A673 (cell line): ENCODE measurements at regions not wholly inside any gene's neighbourhood (a gene's known extent, or its start where the extent isn't known, plus 50 kb on each side); places are given as distances from the start of the nearest gene placed in this dataset.

Experiments used
- BruUV-seq: library from RNA; stranded (reverse); fragments of 400-500 nt; replicated peaks from 2 replicates; lab custom pipeline; 2021; lab: Mats Ljungman, UMichigan
- CTCF ChIA-PET: fragments of 300-600 bp; sonication (Branson Sonifier 250); formaldehyde crosslinking; loops from one replicate; lab custom pipeline; 2022; ENCODE audit warnings: antibody characterized with exemption; lab: Charles Lee
- POLR2A ChIA-PET: fragments of 300-600 bp; sonication (Branson Sonifier 250); formaldehyde crosslinking; loops from one replicate; lab custom pipeline; 2022; ENCODE audit warnings: antibody characterized with exemption; ENCODE audit not compliant: low non-redundant PET; lab: Charles Lee
- DNase-seq: peaks from one replicate; pipeline ENCODE4 v3.0.0-alpha.2; 2015; ENCODE audit warnings: low spot score
- H3K27ac ChIP-seq: fragments of 200-600 bp; sonication (generic); 2 replicates; pipeline ENCODE4 v1.5.1; 2016; ENCODE audit warnings: mixed run types, low read depth, mild to moderate bottlenecking, mixed read lengths, antibody characterized with exemption, low read length; ENCODE audit not compliant: poor library complexity, severe bottlenecking
- H3K27me3 ChIP-seq: fragments of 200-600 bp; sonication (generic); replicated peaks from 2 replicates; pipeline ENCODE4 v1.6.1; 2017; ENCODE audit warnings: mixed run types, low read depth, mild to moderate bottlenecking, mixed read lengths, antibody characterized with exemption, low read length; ENCODE audit not compliant: insufficient read depth, poor library complexity
- H3K36me3 ChIP-seq: fragments of 200-600 bp; sonication (generic); 2 replicates; pipeline ENCODE4 v1.6.1; 2016; ENCODE audit warnings: mixed run types, mild to moderate bottlenecking, mixed read lengths, antibody characterized with exemption, low read length; ENCODE audit not compliant: insufficient read depth, poor library complexity, severe bottlenecking
- H3K4me1 ChIP-seq: fragments of 200-600 bp; sonication (generic); 2 replicates; pipeline ENCODE4 v1.6.1; 2017; ENCODE audit warnings: mixed run types, mild to moderate bottlenecking, mixed read lengths, antibody characterized with exemption, low read length; ENCODE audit not compliant: insufficient read depth, poor library complexity, severe bottlenecking
- H3K4me3 ChIP-seq: fragments of 200-600 bp; sonication (generic); 2 replicates; pipeline ENCODE4 v1.5.1; 2016; ENCODE audit warnings: low read depth, mixed run types, mild to moderate bottlenecking, mixed read lengths, low read length; ENCODE audit not compliant: poor library complexity, severe bottlenecking
- H3K9me3 ChIP-seq: fragments of 200-600 bp; sonication (generic); 2 replicates; pipeline ENCODE4 v1.6.1; 2016; ENCODE audit warnings: mixed run types, low read depth, mild to moderate bottlenecking, mixed read lengths, antibody characterized with exemption, low read length; ENCODE audit not compliant: poor library complexity, severe bottlenecking
- EZH2 ChIP-seq: fragments of 200-600 bp; sonication (generic); IDR thresholded peaks from 2 replicates; pipeline ENCODE4 v1.6.1; 2017; ENCODE audit warnings: borderline replicate concordance, low read depth, mild to moderate bottlenecking, mixed read lengths, antibody characterized with exemption, low read length; ENCODE audit not compliant: poor library complexity, severe bottlenecking
- intact Hi-C: fragments of 100-400 bp; cut with micrococcal nuclease; formaldehyde crosslinking; loops from one replicate; pipeline ENCODE4 v1.10.0; 2022; ENCODE audit not compliant: unreplicated experiment
- TF ChIP-seq, protein P1 (sequence below): fragments of 300-800, 200-600 bp; sonication (generic); conservative IDR thresholded peaks from 2 replicates; pipeline ENCODE4 v1.5.1; 2017; ENCODE audit warnings: low read depth, mild to moderate bottlenecking, antibody characterized with exemption, low read length, moderate library complexity, mixed read lengths

GRCh38 chr1:96569288-96569687 lies 152.3 kb upstream of the PTBP2 start:
- POLR2A ChIA-PET, result no interaction called here

GRCh38 chr1:96579636-96580035 lies 141.9 kb upstream of the PTBP2 start:
- CTCF ChIA-PET, result no interaction called here

More at GRCh38 chr1:96569288-96569687, 152.3 kb upstream of the PTBP2 start:
- Histone ChIP-seq H3K36me3 (no peaks in the 10 kb centered on the region), H3K27ac (no peak overlapping the region), H3K4me1 (no peaks in the 10 kb centered on the region), H3K9me3 (no peaks in the 10 kb centered on the region), H3K4me3 (no peak overlapping the region), H3K27me3 (no peaks in the 10 kb centered on the region)
- CTCF ChIA-PET, result no interaction called here
- TF ChIP-seq, protein P1, sequence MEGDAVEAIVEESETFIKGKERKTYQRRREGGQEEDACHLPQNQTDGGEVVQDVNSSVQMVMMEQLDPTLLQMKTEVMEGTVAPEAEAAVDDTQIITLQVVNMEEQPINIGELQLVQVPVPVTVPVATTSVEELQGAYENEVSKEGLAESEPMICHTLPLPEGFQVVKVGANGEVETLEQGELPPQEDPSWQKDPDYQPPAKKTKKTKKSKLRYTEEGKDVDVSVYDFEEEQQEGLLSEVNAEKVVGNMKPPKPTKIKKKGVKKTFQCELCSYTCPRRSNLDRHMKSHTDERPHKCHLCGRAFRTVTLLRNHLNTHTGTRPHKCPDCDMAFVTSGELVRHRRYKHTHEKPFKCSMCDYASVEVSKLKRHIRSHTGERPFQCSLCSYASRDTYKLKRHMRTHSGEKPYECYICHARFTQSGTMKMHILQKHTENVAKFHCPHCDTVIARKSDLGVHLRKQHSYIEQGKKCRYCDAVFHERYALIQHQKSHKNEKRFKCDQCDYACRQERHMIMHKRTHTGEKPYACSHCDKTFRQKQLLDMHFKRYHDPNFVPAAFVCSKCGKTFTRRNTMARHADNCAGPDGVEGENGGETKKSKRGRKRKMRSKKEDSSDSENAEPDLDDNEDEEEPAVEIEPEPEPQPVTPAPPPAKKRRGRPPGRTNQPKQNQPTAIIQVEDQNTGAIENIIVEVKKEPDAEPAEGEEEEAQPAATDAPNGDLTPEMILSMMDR, result no peak
- TF ChIP-seq EZH2, result no peak
- no TSS peak for BruUV-seq
- intact Hi-C loops, result no loop called here
- DNase-seq, result no peak

GRCh38 chr1:96580920-96581319 lies 140.7 kb upstream of the PTBP2 start:
- no peak overlapping the region for H3K27ac ChIP-seq
- intact Hi-C loops, result no loop called here
- no peaks in the 10 kb centered on the region for H3K27me3 ChIP-seq
- ChIA-PET CTCF (no interaction called here), POLR2A (no interaction called here)
- no peaks in the 10 kb centered on the region for H3K36me3 ChIP-seq
- H3K4me3 ChIP-seq, result no peak overlapping the region
- no peaks in the 10 kb centered on the region for H3K9me3 ChIP-seq
- BruUV-seq, result no TSS peak
- no peaks in the 10 kb centered on the region for H3K4me1 ChIP-seq
- TF ChIP-seq, protein P1, result no peak
- no peak for DNase-seq

More at GRCh38 chr1:96579636-96580035, 141.9 kb upstream of the PTBP2 start:
- H3K36me3 ChIP-seq, result no peaks in the 10 kb centered on the region
- no peak for DNase-seq
- no peak overlapping the region for H3K4me3 ChIP-seq
- POLR2A ChIA-PET, result no interaction called here
- no peaks in the 10 kb centered on the region for H3K9me3 ChIP-seq
- no peak for TF ChIP-seq EZH2
- TF ChIP-seq, protein P1, result no peak
- intact Hi-C loops, result no loop called here
- H3K27ac ChIP-seq, result no peak overlapping the region
- BruUV-seq, result no TSS peak
- H3K27me3 ChIP-seq, result no peaks in the 10 kb centered on the region
- no peaks in the 10 kb centered on the region for H3K4me1 ChIP-seq
